H1 (cell line): ENCODE measurements at regions not wholly inside any gene's neighbourhood (a gene's known extent, or its start where the extent isn't known, plus 50 kb on each side); places are given as distances from the start of the nearest gene placed in this dataset.

ENCODE experiments used
- CTCF ChIA-PET: fragments of 300-600 bp; sonication (Branson Sonifier 250); formaldehyde crosslinking; loops from one replicate; lab custom pipeline; 2021; ENCODE audit not compliant: partially characterized antibody; lab: Charles Lee
- POLR2A ChIA-PET: fragments of 300-600 bp; sonication (Branson Sonifier 250); formaldehyde crosslinking; loops from one replicate; lab custom pipeline; 2021; ENCODE audit warnings: inconsistent platforms; ENCODE audit not compliant: partially characterized antibody; lab: Charles Lee
- DNase-seq, 2 experiments: peaks; one replicate each; pipeline versions ENCODE4 v3.0.0 to v3.0.0-alpha.2; 2010 to 2022; ENCODE audit warnings: low spot score in 2 of 2, low read depth in 1 of 2, mixed read lengths in 1 of 2
- FAIRE-seq: peaks from 2 replicates; lab custom pipeline; 2011; peaks lifted over from hg19 to GRCh38; lab: Jason Lieb, UNC
- H2AFZ ChIP-seq: 2 replicates; pipeline ENCODE4 v1.8.1; 2012; ENCODE audit warnings: low read length, inconsistent platforms
- H2AK5ac ChIP-seq: 2 replicates; pipeline ENCODE4 v1.6.1; 2013; ENCODE audit warnings: low read depth, low read length
- H2BK120ac ChIP-seq: replicated peaks from 2 replicates; pipeline ENCODE3; 2013; ENCODE audit warnings: low read depth, low read length, inconsistent platforms
- H2BK12ac ChIP-seq: 2 replicates; pipeline ENCODE4 v1.6.1; 2013; ENCODE audit warnings: low read depth, low read length
- H2BK15ac ChIP-seq: 2 replicates; pipeline ENCODE4 v1.6.1; 2013; ENCODE audit warnings: low read length
- H2BK20ac ChIP-seq: 2 replicates; pipeline ENCODE4 v1.6.1; 2013; ENCODE audit warnings: low read length
- H2BK5ac ChIP-seq: 2 replicates; pipeline ENCODE4 v1.6.1; 2013; ENCODE audit warnings: low read depth, low read length
- H3K14ac ChIP-seq: 2 replicates; pipeline ENCODE4 v1.6.1; 2013; ENCODE audit warnings: inconsistent platforms; ENCODE audit not compliant: insufficient read length
- H3K18ac ChIP-seq: 2 replicates; pipeline ENCODE4 v1.6.1; 2013; ENCODE audit warnings: low read length; ENCODE audit errors: extremely low read depth
- H3K23ac ChIP-seq: 2 replicates; pipeline ENCODE4 v1.6.1; 2013; ENCODE audit warnings: inconsistent platforms; ENCODE audit not compliant: insufficient read length
- H3K23me2 ChIP-seq: 2 replicates; pipeline ENCODE4 v1.6.1; 2013; ENCODE audit warnings: low read depth, low read length
- H3K27ac ChIP-seq: 2 replicates; pipeline ENCODE4 v1.6.1; 2011; ENCODE audit warnings: low read depth, low read length, inconsistent platforms
- H3K27me3 ChIP-seq, 4 experiments: replicated peaks in 1 of 4; 1 replicate in 1 of 4; 2 replicates in 3 of 4; pipeline versions ENCODE4 v1.6.1 to v1.8.1; 2011 to 2013; ENCODE audit warnings: low read length in 3 of 4, mild to moderate bottlenecking in 3 of 4, inconsistent platforms in 2 of 4, mixed read lengths in 2 of 4, moderate library complexity in 1 of 4; ENCODE audit not compliant: control insufficient read depth in 3 of 4, insufficient read depth in 3 of 4; ENCODE audit errors: extremely low read depth in 1 of 4
- H3K36me3 ChIP-seq, 4 experiments: 2 replicates each; pipeline versions ENCODE4 v1.6.1 to v1.8.1; 2011 to 2013; ENCODE audit warnings: mild to moderate bottlenecking in 4 of 4, low read length in 3 of 4, moderate library complexity in 2 of 4, control low read depth in 1 of 4, inconsistent platforms in 1 of 4; ENCODE audit not compliant: insufficient read depth in 4 of 4, control insufficient read depth in 2 of 4
- H3K4ac ChIP-seq: replicated peaks from 2 replicates; pipeline ENCODE3; 2013; ENCODE audit warnings: low read length, low read depth, mixed read lengths, inconsistent platforms; ENCODE audit not compliant: insufficient read length
- H3K4me1 ChIP-seq, 4 experiments: replicated peaks in 1 of 4; 1 replicate in 1 of 4; 2 replicates in 3 of 4; pipeline versions ENCODE4 v1.6.1 to v1.8.1; 2011 to 2013; ENCODE audit warnings: low read length in 3 of 4, inconsistent platforms in 2 of 4, mixed read lengths in 1 of 4; ENCODE audit not compliant: insufficient read depth in 4 of 4, control insufficient read depth in 3 of 4
- H3K4me2 ChIP-seq, 2 experiments: 2 replicates each; pipeline versions ENCODE4 v1.6.1 to v1.8.1; 2011 to 2013; ENCODE audit warnings: low read depth in 2 of 2, low read length in 2 of 2, control low read depth in 1 of 2, inconsistent platforms in 1 of 2, mild to moderate bottlenecking in 1 of 2; ENCODE audit not compliant: insufficient read depth in 1 of 2
- H3K4me3 ChIP-seq, 4 experiments: fragments of 200-600, 300-600 bp in 1 of 4; sonication (generic), shearing (Covaris generic), sonication (Bioruptor Twin) in 1 of 4; 2 replicates each; pipeline versions ENCODE4 v1.5.1 to v1.8.1; 2011 to 2016; ENCODE audit warnings: low read length in 4 of 4, low read depth in 3 of 4, control low read depth in 2 of 4, inconsistent platforms in 2 of 4, mild to moderate bottlenecking in 2 of 4, mixed read lengths in 1 of 4, moderate library complexity in 1 of 4; ENCODE audit not compliant: insufficient read depth in 2 of 4; ENCODE audit errors: extremely low read depth in 1 of 4
- H3K56ac ChIP-seq: replicated peaks from 2 replicates; pipeline ENCODE3; 2013; ENCODE audit warnings: low read depth, mild to moderate bottlenecking, mixed read lengths, low read length, inconsistent platforms; ENCODE audit not compliant: insufficient read length
- H3K79me1 ChIP-seq: 2 replicates; pipeline ENCODE4 v1.6.1; 2013; ENCODE audit warnings: low read depth, low read length, control low read depth
- H3K79me2 ChIP-seq, 2 experiments: 2 replicates each; pipeline versions ENCODE4 v1.6.1 to v1.8.1; 2012 to 2013; ENCODE audit warnings: low read length in 2 of 2, mild to moderate bottlenecking in 2 of 2, inconsistent platforms in 1 of 2; ENCODE audit not compliant: insufficient read depth in 2 of 2, control insufficient read depth in 1 of 2
- H3K9ac ChIP-seq, 4 experiments: replicated peaks in 1 of 4; 1 replicate in 1 of 4; 2 replicates in 3 of 4; pipeline versions ENCODE4 v1.6.1 to v1.8.1; 2011 to 2013; ENCODE audit warnings: low read depth in 3 of 4, low read length in 3 of 4, control low read depth in 2 of 4, mild to moderate bottlenecking in 2 of 4, moderate library complexity in 2 of 4, inconsistent platforms in 1 of 4; ENCODE audit errors: extremely low read depth in 1 of 4
- H3K9me3 ChIP-seq, 2 experiments: 2 replicates each; pipeline versions ENCODE4 v1.6.1 to v1.8.1; 2012 to 2013; ENCODE audit warnings: mild to moderate bottlenecking in 2 of 2, moderate library complexity in 2 of 2, control low read depth in 1 of 2, inconsistent platforms in 1 of 2, low read depth in 1 of 2, low read length in 1 of 2, mixed read lengths in 1 of 2; ENCODE audit not compliant: insufficient read depth in 2 of 2
- H4K20me1 ChIP-seq, 2 experiments: replicated peaks in 1 of 2; 2 replicates each; pipeline versions ENCODE3 to v1.8.1; 2011 to 2013; ENCODE audit warnings: inconsistent platforms in 2 of 2, low read length in 2 of 2, mild to moderate bottlenecking in 1 of 2; ENCODE audit not compliant: insufficient read depth in 2 of 2, control insufficient read depth in 1 of 2
- H4K5ac ChIP-seq: 2 replicates; pipeline ENCODE4 v1.6.1; 2013; ENCODE audit warnings: low read length, low read depth, mixed read lengths, inconsistent platforms; ENCODE audit not compliant: insufficient read length
- H4K8ac ChIP-seq: 2 replicates; pipeline ENCODE4 v1.8.0; 2013; ENCODE audit warnings: mild to moderate bottlenecking, moderate library complexity, low read length, inconsistent platforms; ENCODE audit not compliant: insufficient read depth; ENCODE audit errors: extremely low read depth
- H4K91ac ChIP-seq: replicated peaks from 2 replicates; pipeline ENCODE3; 2013; ENCODE audit warnings: low read length, mixed read lengths, inconsistent platforms; ENCODE audit not compliant: insufficient read length
- CREB1 ChIP-seq: IDR thresholded peaks from 2 replicates; pipeline ENCODE4 v1.6.1; 2012; ENCODE audit warnings: inconsistent platforms
- JUN ChIP-seq: IDR thresholded peaks from 2 replicates; pipeline ENCODE4 v1.6.1; 2011; ENCODE audit warnings: low read depth, mild to moderate bottlenecking, improper control_type of control experiment, low read length
- KDM1A ChIP-seq: fragments of 200-600, 300-600 bp; sonication (generic); IDR thresholded peaks from 2 replicates; pipeline ENCODE4 v1.7.1; 2016; ENCODE audit warnings: mild to moderate bottlenecking, low read length, borderline replicate concordance
- PHF8 ChIP-seq: fragments of 200-600 bp; sonication (generic); conservative IDR thresholded peaks from 2 replicates; pipeline ENCODE4 v1.7.1; 2012; ENCODE audit warnings: low read depth, mild to moderate bottlenecking, inconsistent platforms, low read length, moderate library complexity
- POU5F1 ChIP-seq: IDR thresholded peaks from 2 replicates; pipeline ENCODE4 v1.6.1; 2011; ENCODE audit warnings: low read depth, mild to moderate bottlenecking, low read length, moderate library complexity
- SIRT6 ChIP-seq: IDR thresholded peaks from one replicate; pipeline ENCODE4 v1.7.1; 2012; ENCODE audit warnings: low read length, inconsistent platforms
- TAF7 ChIP-seq: optimal IDR thresholded peaks from 2 replicates; pipeline ENCODE3; 2011; ENCODE audit warnings: low read depth, mild to moderate bottlenecking, inconsistent platforms, low read length, moderate library complexity, borderline replicate concordance
- TCF12 ChIP-seq: IDR thresholded peaks from 2 replicates; pipeline ENCODE4 v1.6.1; 2011; ENCODE audit warnings: low read depth, mild to moderate bottlenecking, low read length
- ZNF274 ChIP-seq: IDR thresholded peaks from 2 replicates; pipeline ENCODE4 v1.7.0; 2012; ENCODE audit warnings: low read length, borderline replicate concordance; ENCODE audit errors: extremely low read depth
- WGBS, 2 experiments: shearing (Covaris generic) in 1 of 2; methylation state at CpG; one replicate each; pipeline versions ENCODE4 v1.1.6 to v1.1.7; 2013 to 2015; ENCODE audit warnings: low lambda C conversion rate in 2 of 2, mixed read lengths in 2 of 2, inconsistent platforms in 1 of 2, low coverage in 1 of 2, missing lambda C conversion rate in 1 of 2; ENCODE audit not compliant: insufficient replicate concordance in 2 of 2, insufficient coverage in 1 of 2, insufficient read length in 1 of 2; ENCODE audit errors: extremely low coverage in 1 of 2, missing lambda C conversion rate in 1 of 2; 5-methylcytosine and 5-hydroxymethylcytosine counted together
- TF ChIP-seq, protein P1 (sequence below): IDR thresholded peaks from 2 replicates; pipeline ENCODE4 v1.6.1; 2011; ENCODE audit warnings: low read length, improper control_type of control experiment
- TF ChIP-seq, protein P2 (sequence below): IDR thresholded peaks from 2 replicates; pipeline ENCODE4 v1.6.1; 2012; ENCODE audit warnings: inconsistent platforms
- TF ChIP-seq, protein P3 (sequence below): IDR thresholded peaks from 2 replicates; pipeline ENCODE4 v1.6.1; 2012; ENCODE audit warnings: low read length, inconsistent platforms

DNA sequence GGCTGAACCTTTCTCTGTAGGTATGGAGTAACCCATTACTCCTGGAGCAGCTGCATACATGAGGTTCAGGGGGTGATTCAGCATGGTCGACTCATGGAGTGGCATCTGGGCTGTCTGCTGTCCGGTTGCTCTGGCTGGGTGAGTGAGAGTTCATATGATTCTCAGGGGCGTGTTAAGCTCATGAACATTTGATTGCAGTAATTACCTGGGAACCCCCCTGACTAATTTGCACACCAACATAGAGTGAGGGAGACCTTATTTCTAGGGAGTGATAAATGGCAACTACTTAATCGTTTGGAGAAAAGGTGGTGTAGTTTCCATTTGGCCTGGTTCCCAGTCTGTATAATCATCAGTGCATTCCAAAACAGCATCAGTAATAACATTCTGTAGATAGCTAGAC lies 661.9 kb downstream of the ETS1 start:
- no peak overlapping the region for H2BK5ac ChIP-seq
- no peak overlapping the region for H2AK5ac ChIP-seq
- no peak overlapping the region for H3K4me2 ChIP-seq
- DNase-seq (no peak), FAIRE-seq (no peak)
- no peak overlapping the region for H3K4ac ChIP-seq
- H2BK120ac ChIP-seq, result no peak overlapping the region
- H4K20me1 ChIP-seq, result no peaks in the 10 kb centered on the region
- no peak overlapping the region for H3K27ac ChIP-seq
- ChIA-PET CTCF (interaction anchor here (1.4 to 1.6 kb wide), 2 partner anchors 9 to 82 kb away, joined by 4 to 5 read pairs; no protein-coding TSS in a partner anchor), POLR2A (no interaction called here)
- H3K36me3 ChIP-seq, result no peaks in the 10 kb centered on the region
- no peak overlapping the region for H3K4me3 ChIP-seq
- H4K5ac ChIP-seq, result no peak overlapping the region
- H3K79me1 ChIP-seq, result no peaks in the 10 kb centered on the region
- no peaks in the 10 kb centered on the region for H3K27me3 ChIP-seq
- H4K91ac ChIP-seq, result no peak overlapping the region
- no peak overlapping the region for H2AFZ ChIP-seq
- H3K4me1 ChIP-seq, result no peaks in the 10 kb centered on the region
- H2BK12ac ChIP-seq, result no peak overlapping the region
- no peak overlapping the region for H4K8ac ChIP-seq
- no peak overlapping the region for H3K23ac ChIP-seq
- H3K79me2 ChIP-seq, result no peaks in the 10 kb centered on the region
- no peak overlapping the region for H3K18ac ChIP-seq
- 94% methylated on average over 4 of the region's 4 CpGs; no CpG with 5 or more reads in 1 of the 2 experiments for WGBS, 2 experiments
- no peak overlapping the region for H2BK20ac ChIP-seq
- no peak overlapping the region for H3K14ac ChIP-seq
- no peak overlapping the region for H3K9ac ChIP-seq
- no peaks in the 10 kb centered on the region for H3K9me3 ChIP-seq
- H2BK15ac ChIP-seq, result no peak overlapping the region
- no peaks in the 10 kb centered on the region for H3K23me2 ChIP-seq
- H3K56ac ChIP-seq, result no peak overlapping the region
- no peak for TF ChIP-seq TCF12
- TF ChIP-seq, protein P1, sequence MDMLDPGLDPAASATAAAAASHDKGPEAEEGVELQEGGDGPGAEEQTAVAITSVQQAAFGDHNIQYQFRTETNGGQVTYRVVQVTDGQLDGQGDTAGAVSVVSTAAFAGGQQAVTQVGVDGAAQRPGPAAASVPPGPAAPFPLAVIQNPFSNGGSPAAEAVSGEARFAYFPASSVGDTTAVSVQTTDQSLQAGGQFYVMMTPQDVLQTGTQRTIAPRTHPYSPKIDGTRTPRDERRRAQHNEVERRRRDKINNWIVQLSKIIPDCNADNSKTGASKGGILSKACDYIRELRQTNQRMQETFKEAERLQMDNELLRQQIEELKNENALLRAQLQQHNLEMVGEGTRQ, result no peak
- no peak for TF ChIP-seq JUN
- no peak for TF ChIP-seq CREB1
- TF ChIP-seq, protein P2, sequence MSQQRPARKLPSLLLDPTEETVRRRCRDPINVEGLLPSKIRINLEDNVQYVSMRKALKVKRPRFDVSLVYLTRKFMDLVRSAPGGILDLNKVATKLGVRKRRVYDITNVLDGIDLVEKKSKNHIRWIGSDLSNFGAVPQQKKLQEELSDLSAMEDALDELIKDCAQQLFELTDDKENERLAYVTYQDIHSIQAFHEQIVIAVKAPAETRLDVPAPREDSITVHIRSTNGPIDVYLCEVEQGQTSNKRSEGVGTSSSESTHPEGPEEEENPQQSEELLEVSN, result no peak
- TF ChIP-seq TAF7, result no peak
- no peak for TF ChIP-seq PHF8
- TF ChIP-seq ZNF274, result no peak
- TF ChIP-seq POU5F1, result no peak
- TF ChIP-seq KDM1A, result no peak
- TF ChIP-seq, protein P3, sequence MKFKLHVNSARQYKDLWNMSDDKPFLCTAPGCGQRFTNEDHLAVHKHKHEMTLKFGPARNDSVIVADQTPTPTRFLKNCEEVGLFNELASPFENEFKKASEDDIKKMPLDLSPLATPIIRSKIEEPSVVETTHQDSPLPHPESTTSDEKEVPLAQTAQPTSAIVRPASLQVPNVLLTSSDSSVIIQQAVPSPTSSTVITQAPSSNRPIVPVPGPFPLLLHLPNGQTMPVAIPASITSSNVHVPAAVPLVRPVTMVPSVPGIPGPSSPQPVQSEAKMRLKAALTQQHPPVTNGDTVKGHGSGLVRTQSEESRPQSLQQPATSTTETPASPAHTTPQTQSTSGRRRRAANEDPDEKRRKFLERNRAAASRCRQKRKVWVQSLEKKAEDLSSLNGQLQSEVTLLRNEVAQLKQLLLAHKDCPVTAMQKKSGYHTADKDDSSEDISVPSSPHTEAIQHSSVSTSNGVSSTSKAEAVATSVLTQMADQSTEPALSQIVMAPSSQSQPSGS, result no peak
- TF ChIP-seq SIRT6, result no peak
